D721Med (cell line): ENCODE measurements at regions not wholly inside any gene's neighbourhood (a gene's known extent, or its start where the extent isn't known, plus 50 kb on each side); places are given as distances from the start of the nearest gene placed in this dataset.

Experiments
- DNase-seq: peaks from one replicate; pipeline ENCODE4 v3.0.0; 2011; ENCODE audit warnings: low spot score; ENCODE audit not compliant: insufficient read length
- FAIRE-seq: peaks from 2 replicates; lab custom pipeline; 2011; peaks lifted over from hg19 to GRCh38; lab: Jason Lieb, UNC
- TF ChIP-seq, protein P1 (sequence below): IDR thresholded peaks from 2 replicates; pipeline ENCODE4 v1.5.1; 2012; ENCODE audit warnings: mild to moderate bottlenecking, control low read depth; ENCODE audit not compliant: insufficient read depth; ENCODE audit errors: missing control alignments

DNA sequence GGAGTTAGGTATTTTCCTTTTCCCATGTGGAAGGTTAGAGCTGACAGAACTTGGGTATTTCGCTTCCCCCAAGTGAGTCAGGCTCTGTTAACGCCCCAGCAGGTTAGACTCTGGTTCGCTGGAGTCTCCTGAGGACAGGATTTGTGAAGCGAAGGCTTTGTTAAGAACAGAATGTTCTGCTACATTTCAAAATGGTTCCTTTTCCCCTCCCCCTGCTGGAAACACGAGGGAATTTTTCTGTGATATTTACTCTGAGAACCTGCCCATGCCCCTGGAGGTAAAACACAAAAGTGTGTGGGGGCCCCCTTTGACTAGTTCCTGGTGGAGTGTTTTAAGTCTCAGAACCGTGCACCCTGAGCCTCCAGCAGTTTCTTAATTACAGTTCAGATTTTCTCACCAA is 731.4 kb upstream of the CITED2 start:
- FAIRE-seq (no peak), DNase-seq (no peak)
- TF ChIP-seq, protein P1, sequence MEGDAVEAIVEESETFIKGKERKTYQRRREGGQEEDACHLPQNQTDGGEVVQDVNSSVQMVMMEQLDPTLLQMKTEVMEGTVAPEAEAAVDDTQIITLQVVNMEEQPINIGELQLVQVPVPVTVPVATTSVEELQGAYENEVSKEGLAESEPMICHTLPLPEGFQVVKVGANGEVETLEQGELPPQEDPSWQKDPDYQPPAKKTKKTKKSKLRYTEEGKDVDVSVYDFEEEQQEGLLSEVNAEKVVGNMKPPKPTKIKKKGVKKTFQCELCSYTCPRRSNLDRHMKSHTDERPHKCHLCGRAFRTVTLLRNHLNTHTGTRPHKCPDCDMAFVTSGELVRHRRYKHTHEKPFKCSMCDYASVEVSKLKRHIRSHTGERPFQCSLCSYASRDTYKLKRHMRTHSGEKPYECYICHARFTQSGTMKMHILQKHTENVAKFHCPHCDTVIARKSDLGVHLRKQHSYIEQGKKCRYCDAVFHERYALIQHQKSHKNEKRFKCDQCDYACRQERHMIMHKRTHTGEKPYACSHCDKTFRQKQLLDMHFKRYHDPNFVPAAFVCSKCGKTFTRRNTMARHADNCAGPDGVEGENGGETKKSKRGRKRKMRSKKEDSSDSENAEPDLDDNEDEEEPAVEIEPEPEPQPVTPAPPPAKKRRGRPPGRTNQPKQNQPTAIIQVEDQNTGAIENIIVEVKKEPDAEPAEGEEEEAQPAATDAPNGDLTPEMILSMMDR, result no peak

DNA sequence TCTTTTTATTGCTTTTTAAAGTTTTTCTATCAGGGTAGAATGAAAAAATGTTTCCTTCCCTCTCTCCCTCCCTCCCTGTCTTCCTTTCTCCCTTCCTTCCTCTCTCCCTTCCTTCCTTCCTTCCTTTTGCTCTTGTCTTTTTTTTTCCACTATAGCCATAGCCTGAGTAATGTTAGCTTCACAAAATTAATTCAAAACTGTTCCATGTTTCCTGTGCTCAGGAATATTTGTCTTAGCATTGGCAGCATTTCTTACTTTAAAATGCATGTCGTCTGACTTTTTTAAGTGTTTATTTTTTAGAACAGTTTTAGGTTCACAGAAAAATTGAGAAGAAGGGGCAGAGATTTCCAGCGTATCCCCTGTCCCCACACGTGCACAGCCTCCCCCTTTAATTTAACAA is 730.8 kb upstream of the CITED2 start:
- DNase-seq (no peak), FAIRE-seq (no peak)
- TF ChIP-seq, protein P1, result no peak

DNA sequence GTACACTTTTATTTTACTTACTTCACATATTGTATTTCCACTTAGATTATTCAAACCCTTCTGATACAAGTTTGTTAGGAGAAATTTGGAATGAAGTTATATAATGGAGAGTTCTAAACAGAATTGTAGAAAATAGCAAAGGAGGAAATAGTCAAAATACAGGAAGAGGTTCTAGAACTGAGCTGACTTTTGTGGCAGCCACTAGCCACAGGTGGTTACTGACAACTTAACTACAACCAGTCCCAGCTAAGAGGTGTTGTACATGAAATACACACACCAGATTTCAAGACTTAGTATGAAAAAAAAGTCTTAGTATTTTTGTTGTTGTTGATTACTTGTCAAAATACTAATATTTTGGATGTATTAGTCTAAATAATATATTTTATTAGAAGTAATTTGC is 727.4 kb upstream of the CITED2 start:
- TF ChIP-seq, protein P1, result no peak

DNA sequence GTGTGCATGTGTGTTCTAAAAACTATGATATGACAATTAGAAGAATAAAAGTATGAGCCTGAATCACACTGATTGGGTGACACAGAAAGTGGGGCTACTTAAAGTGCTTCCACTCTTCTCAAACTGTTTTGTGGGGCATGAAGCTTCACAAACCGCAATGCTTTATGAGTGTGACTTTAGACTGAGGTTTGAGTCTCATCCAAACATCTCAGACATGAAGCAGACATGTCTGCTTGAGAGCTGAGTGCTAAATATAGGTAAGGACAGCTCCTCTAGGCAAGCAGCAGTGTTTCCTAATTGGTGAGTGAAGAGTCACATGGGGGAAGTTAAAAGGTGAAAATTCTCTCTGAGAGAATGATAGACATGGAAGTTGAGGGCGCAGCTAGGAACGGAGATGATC is 726.9 kb upstream of the CITED2 start:
- TF ChIP-seq, protein P1, result no peak
- FAIRE-seq, result no peak
- DNase-seq, result no peak

More for the DNA sequence above, 727.4 kb upstream of the CITED2 start:
- DNase-seq (no peak), FAIRE-seq (no peak)

DNA sequence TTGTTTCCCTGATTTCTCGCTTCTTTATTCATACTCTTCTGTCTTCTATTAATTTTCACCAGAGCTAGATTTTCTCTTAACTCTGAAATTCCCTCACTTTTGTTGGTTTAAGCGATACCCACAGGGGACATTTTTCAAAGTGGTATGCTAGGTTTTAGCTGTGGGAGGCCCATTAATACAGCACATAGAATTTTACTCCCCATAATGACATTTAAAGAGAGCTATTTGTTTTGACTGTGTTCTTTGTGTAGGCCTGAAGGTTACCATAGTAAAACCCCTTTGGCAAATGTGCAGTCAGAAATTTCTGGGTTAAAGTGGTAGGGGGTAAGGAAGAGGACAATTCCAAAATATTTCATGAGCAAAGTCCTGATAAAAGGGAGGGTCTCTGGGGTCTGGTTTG is 721.1 kb upstream of the CITED2 start:
- FAIRE-seq (no peak), DNase-seq (no peak)
- TF ChIP-seq, protein P1, result no peak

DNA sequence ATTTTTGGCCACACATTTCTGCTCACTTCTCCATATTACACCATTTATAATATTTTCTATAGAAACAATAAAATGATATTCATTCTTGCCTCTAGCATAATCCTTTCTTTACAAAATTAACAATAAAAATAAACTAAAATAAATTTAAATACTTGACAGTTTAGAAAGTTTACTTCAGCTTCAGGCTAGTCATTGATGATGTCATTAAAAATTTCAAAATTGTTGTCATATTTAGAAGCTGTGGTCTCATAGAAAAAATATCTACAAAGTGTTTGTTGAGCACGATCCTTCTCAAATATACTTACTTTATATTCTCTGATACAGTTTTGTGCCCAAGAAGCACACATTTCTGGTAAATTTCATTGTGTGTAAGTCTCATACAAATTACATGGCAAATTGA is 717.4 kb upstream of the CITED2 start:
- DNase-seq, result no peak
- TF ChIP-seq, protein P1, result no peak
- no peak for FAIRE-seq

DNA sequence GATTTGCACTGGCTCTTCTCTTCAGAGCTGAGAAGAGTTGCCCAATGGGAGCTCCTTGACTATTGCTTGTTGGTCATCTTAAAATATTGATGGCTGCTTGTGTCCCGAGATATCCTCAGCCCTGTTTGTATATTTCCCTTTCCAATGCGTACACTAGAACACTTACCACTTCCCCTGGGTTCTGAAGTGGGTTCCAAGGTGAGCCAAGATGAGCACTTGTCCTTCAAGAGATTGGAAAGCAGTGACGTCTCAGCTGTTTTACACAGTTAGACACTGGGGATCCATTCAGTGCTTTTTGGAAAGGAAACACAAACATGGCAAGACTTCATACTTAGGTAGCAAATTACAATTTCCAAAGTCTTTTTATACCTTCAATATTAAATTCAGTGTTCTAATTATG is 716.4 kb upstream of the CITED2 start:
- DNase-seq, result no peak
- TF ChIP-seq, protein P1, result no peak
- no peak for FAIRE-seq
